ENCODE measurements at regions not wholly inside any gene's neighbourhood (a gene's known extent, or its start where the extent isn't known, plus 50 kb on each side); places are given as distances from the start of the nearest gene placed in this dataset.

GRCh38 chr21:35616090-35616489 is 444.2 kb downstream of the SETD4 start:
- in situ Hi-C loops (cut with HindIII; ENCODE audit: low pct_unique_long_range_greater_than_20kb, low sequenced_read_pairs): no loop called here
- peak in 1 of 2 experiments; percentile 12 for DNase-seq (ENCODE audit: low read depth in 1 of 2, low spot score in 1 of 2)
- TF ChIP-seq JUND (IDR thresholded peaks at IDR 0.05; ENCODE audit: low read depth): no peak

- TF ChIP-seq JUND (IDR thresholded peaks at IDR 0.05; ENCODE audit: low read depth): no peak
- no peak for DNase-seq (ENCODE audit: low read depth in 1 of 2, low spot score in 1 of 2)
- in situ Hi-C loops (cut with HindIII; ENCODE audit: low pct_unique_long_range_greater_than_20kb, low sequenced_read_pairs): no loop called here
Measured at GRCh38 chr21:35615325-35615724, 445.0 kb downstream of the SETD4 start.

- DNase-seq (ENCODE audit: low read depth in 1 of 2, low spot score in 1 of 2): peak in 1 of 2 experiments; percentile 8
- in situ Hi-C loops (cut with HindIII; ENCODE audit: low pct_unique_long_range_greater_than_20kb, low sequenced_read_pairs): no loop called here
Measured at GRCh38 chr21:35614396-35614921, 445.9 kb downstream of the SETD4 start.

GRCh38 chr21:35611708-35612132 is 448.6 kb downstream of the SETD4 start:
- in situ Hi-C loops (cut with HindIII; ENCODE audit: low pct_unique_long_range_greater_than_20kb, low sequenced_read_pairs): no loop called here
- no peak for TF ChIP-seq JUND (IDR thresholded peaks at IDR 0.05; ENCODE audit: low read depth)
- DNase-seq (ENCODE audit: low read depth in 1 of 2, low spot score in 1 of 2): no peak

More at GRCh38 chr21:35614396-35614921, 445.9 kb downstream of the SETD4 start:
- TF ChIP-seq JUND (IDR thresholded peaks at IDR 0.05; ENCODE audit: low read depth): no peak

GRCh38 chr21:35609263-35609662 is 451.1 kb downstream of the SETD4 start:
- TF ChIP-seq JUND (IDR thresholded peaks at IDR 0.05; ENCODE audit: low read depth): no peak
- in situ Hi-C loops (cut with HindIII; ENCODE audit: low pct_unique_long_range_greater_than_20kb, low sequenced_read_pairs): no loop called here

GRCh38 chr21:35607406-35607805 is 452.9 kb downstream of the SETD4 start:
- no peak for TF ChIP-seq JUND (IDR thresholded peaks at IDR 0.05; ENCODE audit: low read depth)
- no peak for DNase-seq (ENCODE audit: low read depth in 1 of 2, low spot score in 1 of 2)
- in situ Hi-C loops (cut with HindIII; ENCODE audit: low pct_unique_long_range_greater_than_20kb, low sequenced_read_pairs): no loop called here

More at GRCh38 chr21:35609263-35609662, 451.1 kb downstream of the SETD4 start:
- DNase-seq (ENCODE audit: low read depth in 1 of 2, low spot score in 1 of 2): no peak

- in situ Hi-C loops (cut with HindIII; ENCODE audit: low pct_unique_long_range_greater_than_20kb, low sequenced_read_pairs): no loop called here
- no peak for DNase-seq (ENCODE audit: low read depth in 1 of 2, low spot score in 1 of 2)
- TF ChIP-seq JUND (IDR thresholded peaks at IDR 0.05; ENCODE audit: low read depth): no peak
Measured at GRCh38 chr21:35606578-35606977, 453.7 kb downstream of the SETD4 start.

GRCh38 chr21:35606146-35606545 is 454.2 kb downstream of the SETD4 start:
- DNase-seq (ENCODE audit: low read depth in 1 of 2, low spot score in 1 of 2): no peak
- in situ Hi-C loops (cut with HindIII; ENCODE audit: low pct_unique_long_range_greater_than_20kb, low sequenced_read_pairs): no loop called here
- TF ChIP-seq JUND (IDR thresholded peaks at IDR 0.05; ENCODE audit: low read depth): no peak

GRCh38 chr21:35603494-35603893 is 456.8 kb downstream of the SETD4 start:
- DNase-seq (ENCODE audit: low read depth in 1 of 2, low spot score in 1 of 2): peak in 1 of 2 experiments; percentile 10
- in situ Hi-C loops (cut with HindIII; ENCODE audit: low pct_unique_long_range_greater_than_20kb, low sequenced_read_pairs): no loop called here
- TF ChIP-seq JUND (IDR thresholded peaks at IDR 0.05; ENCODE audit: low read depth): no peak

GRCh38 chr21:35602811-35603362 is 457.4 kb downstream of the SETD4 start:
- in situ Hi-C loops (cut with HindIII; ENCODE audit: low pct_unique_long_range_greater_than_20kb, low sequenced_read_pairs): no loop called here
- DNase-seq (ENCODE audit: low read depth in 1 of 2, low spot score in 1 of 2): no peak

GRCh38 chr21:35601211-35601610 is 459.1 kb downstream of the SETD4 start:
- no peak for TF ChIP-seq JUND (IDR thresholded peaks at IDR 0.05; ENCODE audit: low read depth)
- DNase-seq (ENCODE audit: low read depth in 1 of 2, low spot score in 1 of 2): no peak

More at GRCh38 chr21:35602811-35603362, 457.4 kb downstream of the SETD4 start:
- no peak for TF ChIP-seq JUND (IDR thresholded peaks at IDR 0.05; ENCODE audit: low read depth)

GRCh38 chr21:35599164-35599563 is 461.2 kb downstream of the SETD4 start:
- no peak for TF ChIP-seq JUND (IDR thresholded peaks at IDR 0.05; ENCODE audit: low read depth)
- in situ Hi-C loops (cut with HindIII; ENCODE audit: low pct_unique_long_range_greater_than_20kb, low sequenced_read_pairs): no loop called here
- no peak for DNase-seq (ENCODE audit: low read depth in 1 of 2, low spot score in 1 of 2)

More at GRCh38 chr21:35601211-35601610, 459.1 kb downstream of the SETD4 start:
- in situ Hi-C loops (cut with HindIII; ENCODE audit: low pct_unique_long_range_greater_than_20kb, low sequenced_read_pairs): no loop called here

- no peak for TF ChIP-seq JUND (IDR thresholded peaks at IDR 0.05; ENCODE audit: low read depth)
- no peak for DNase-seq (ENCODE audit: low read depth in 1 of 2, low spot score in 1 of 2)
- in situ Hi-C loops (cut with HindIII; ENCODE audit: low pct_unique_long_range_greater_than_20kb, low sequenced_read_pairs): no loop called here
Measured at GRCh38 chr21:35597750-35598339, 462.5 kb downstream of the SETD4 start.

Data from T47D (cell line).